ENCODE measurements at regions not wholly inside any gene's neighbourhood (a gene's known extent, or its start where the extent isn't known, plus 50 kb on each side); places are given as distances from the start of the nearest gene placed in this dataset.

DNA sequence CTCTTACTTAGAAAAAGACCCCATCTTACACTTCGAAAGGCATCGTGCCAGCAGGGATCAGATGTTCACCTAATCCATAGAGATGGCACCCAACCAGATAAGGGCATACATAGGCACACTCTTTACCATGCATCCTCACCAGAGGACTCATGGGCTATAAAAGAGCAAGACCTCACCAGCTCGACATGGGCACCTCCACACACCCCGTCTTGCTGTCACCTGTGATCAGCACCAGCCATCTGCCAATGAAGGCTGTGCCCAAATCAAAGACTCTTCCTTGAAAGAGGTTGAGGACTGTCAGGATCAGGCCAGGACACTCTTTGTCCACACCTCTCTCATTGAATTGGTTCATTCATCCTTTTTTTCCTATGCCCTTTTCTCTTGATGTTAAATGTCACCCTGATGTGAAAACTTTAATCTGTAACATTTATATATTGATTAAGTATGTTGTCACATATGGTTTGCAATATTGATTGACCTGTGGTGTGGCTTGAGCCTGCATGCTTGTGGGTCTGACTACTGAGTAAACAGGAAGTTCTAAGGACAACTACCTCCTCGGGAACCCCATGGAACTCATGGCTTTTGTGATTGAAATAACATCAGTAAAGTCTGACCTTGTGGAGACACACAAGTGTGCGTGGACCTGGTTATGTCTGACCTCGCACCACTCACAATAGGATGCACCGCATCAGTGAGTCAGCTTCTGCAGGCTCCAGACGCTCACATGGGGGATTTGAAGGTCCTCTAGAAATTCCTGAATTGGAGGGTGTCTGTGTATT is 75.5 kb downstream of the HTR5A start:
- TF ChIP-seq, protein P1, sequence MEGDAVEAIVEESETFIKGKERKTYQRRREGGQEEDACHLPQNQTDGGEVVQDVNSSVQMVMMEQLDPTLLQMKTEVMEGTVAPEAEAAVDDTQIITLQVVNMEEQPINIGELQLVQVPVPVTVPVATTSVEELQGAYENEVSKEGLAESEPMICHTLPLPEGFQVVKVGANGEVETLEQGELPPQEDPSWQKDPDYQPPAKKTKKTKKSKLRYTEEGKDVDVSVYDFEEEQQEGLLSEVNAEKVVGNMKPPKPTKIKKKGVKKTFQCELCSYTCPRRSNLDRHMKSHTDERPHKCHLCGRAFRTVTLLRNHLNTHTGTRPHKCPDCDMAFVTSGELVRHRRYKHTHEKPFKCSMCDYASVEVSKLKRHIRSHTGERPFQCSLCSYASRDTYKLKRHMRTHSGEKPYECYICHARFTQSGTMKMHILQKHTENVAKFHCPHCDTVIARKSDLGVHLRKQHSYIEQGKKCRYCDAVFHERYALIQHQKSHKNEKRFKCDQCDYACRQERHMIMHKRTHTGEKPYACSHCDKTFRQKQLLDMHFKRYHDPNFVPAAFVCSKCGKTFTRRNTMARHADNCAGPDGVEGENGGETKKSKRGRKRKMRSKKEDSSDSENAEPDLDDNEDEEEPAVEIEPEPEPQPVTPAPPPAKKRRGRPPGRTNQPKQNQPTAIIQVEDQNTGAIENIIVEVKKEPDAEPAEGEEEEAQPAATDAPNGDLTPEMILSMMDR (IDR thresholded peaks at IDR 0.05) = no peak
- TF ChIP-seq POLR2AphosphoS5 (IDR thresholded peaks at IDR 0.05) = no peak
- no peak for TF ChIP-seq EP300 (IDR thresholded peaks at IDR 0.05)
- TF ChIP-seq POLR2A (IDR thresholded peaks at IDR 0.05) = no peak
- no peak for DNase-seq
- Histone ChIP-seq H3K27me3 (peaks cover 0 to 36% (median 0%) of the 10 kb centered on the region in 3 donors), H3K4me3 (no peak overlapping the region), H3K9me3 (peaks cover 0 to 3% (median 0%) of the 10 kb centered on the region in 4 donors), H3K4me1 (no peaks in the 10 kb centered on the region), H3K36me3 (no peaks in the 10 kb centered on the region), H3K27ac (no peak overlapping the region)
- intact Hi-C loops (cut with DNase I; ENCODE audit: low total_unique reads) = no loop called here
- 69 to 76% (median 73%) methylated on average over 9 of the region's 9 CpGs for WGBS, 5 donors

DNA sequence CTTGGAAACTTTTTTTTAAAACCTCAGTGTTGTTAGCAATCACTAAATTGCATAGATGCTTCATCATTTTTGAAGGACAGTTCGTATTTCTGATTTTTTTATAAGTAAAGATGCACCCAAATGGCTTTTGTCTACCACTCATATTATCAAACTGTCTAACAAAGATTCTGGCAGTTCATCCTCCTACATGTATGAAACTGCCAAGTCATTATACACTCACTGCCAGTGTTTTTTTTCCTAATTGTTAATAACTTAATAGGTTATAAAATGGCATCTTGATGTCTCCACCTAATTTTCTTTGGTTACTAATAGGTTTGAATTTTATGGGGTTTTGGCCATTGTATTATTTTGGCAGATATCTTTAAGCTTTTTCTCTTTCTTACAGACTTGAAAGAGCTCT is 77.0 kb downstream of the HTR5A start:
- intact Hi-C loops (cut with DNase I; ENCODE audit: low total_unique reads) = no loop called here
- Histone ChIP-seq H3K27me3 (peaks cover 0 to 22% (median 0%) of the 10 kb centered on the region in 3 donors), H3K4me3 (no peak overlapping the region), H3K36me3 (no peaks in the 10 kb centered on the region), H3K27ac (no peak overlapping the region), H3K4me1 (no peaks in the 10 kb centered on the region), H3K9me3 (peaks cover 0 to 16% (median 2%) of the 10 kb centered on the region in 4 donors)
- TF ChIP-seq EP300 (IDR thresholded peaks at IDR 0.05) (no peak), POLR2A (IDR thresholded peaks at IDR 0.05) (no peak), POLR2AphosphoS5 (IDR thresholded peaks at IDR 0.05) (no peak)
- TF ChIP-seq, protein P1 (IDR thresholded peaks at IDR 0.05) = no peak
- 33 to 61% (median 54%) methylated on average over 1 of the region's 1 CpG for WGBS, 5 donors
- no peak for DNase-seq

DNA sequence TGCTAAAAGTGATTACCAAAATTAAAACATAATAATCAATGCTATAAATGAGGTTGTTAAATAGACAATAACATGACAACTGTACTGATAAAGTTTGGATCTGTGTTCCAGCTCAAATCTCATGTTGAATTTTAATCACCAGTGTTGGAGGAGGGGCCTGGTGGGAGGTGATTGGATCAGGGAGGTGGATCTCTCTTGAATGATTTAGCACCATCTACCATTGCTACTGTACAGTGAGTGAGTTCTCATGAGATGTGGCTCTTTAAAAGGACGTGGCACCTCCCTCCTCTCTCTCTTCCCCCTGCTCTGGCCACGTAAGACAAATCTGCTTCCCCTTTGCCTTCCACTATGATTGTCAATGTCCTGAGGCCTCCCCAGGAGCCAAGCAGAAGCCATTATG is 77.5 kb downstream of the HTR5A start:
- DNase-seq = no peak
- intact Hi-C loops (cut with DNase I; ENCODE audit: low total_unique reads) = no loop called here
- WGBS, 5 donors = 23 to 55% (median 30%) methylated on average over 2 of the region's 2 CpGs

DNA sequence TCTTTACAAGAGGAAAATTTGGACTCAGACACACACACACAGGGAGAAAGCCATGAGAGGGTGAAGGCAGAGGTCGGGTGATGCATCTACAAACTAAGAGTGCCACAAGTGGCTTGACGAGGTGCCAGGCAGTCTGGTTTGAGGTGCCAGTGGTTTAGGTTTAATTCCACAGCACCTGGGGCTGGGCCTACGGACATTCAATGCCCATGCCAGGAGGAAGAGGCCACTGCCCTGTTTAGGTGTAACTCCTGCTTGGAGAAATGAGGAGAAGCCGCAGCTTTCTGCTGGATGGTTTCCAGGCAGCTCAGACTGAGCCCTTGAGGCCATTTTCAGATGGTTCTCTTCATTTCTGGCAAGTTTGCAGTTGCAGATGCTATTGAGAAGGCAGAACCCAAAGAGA is 83.6 kb downstream of the HTR5A start:
- no peak overlapping the region for H3K4me3 ChIP-seq
- H3K36me3 ChIP-seq = no peaks in the 10 kb centered on the region
- H3K27me3 ChIP-seq = peaks cover 0 to 18% (median 0%) of the 10 kb centered on the region in 3 donors
- H3K9me3 ChIP-seq = peaks cover 0 to 17% (median 4%) of the 10 kb centered on the region in 4 donors
- H3K4me1 ChIP-seq = no peaks in the 10 kb centered on the region
- DNase-seq = no peak
- no peak overlapping the region for H3K27ac ChIP-seq
- WGBS, 5 donors = 47 to 70% (median 58%) methylated on average over 4 of the region's 4 CpGs
- intact Hi-C loops (cut with DNase I; ENCODE audit: low total_unique reads) = no loop called here
- TF ChIP-seq, protein P1 (IDR thresholded peaks at IDR 0.05) = no peak
- TF ChIP-seq EP300 (IDR thresholded peaks at IDR 0.05) (no peak), POLR2A (IDR thresholded peaks at IDR 0.05) (no peak), POLR2AphosphoS5 (IDR thresholded peaks at IDR 0.05) (no peak)

More for the DNA sequence above, 77.5 kb downstream of the HTR5A start:
- Histone ChIP-seq H3K9me3 (peaks cover 0 to 17% (median 2%) of the 10 kb centered on the region in 4 donors), H3K4me1 (no peaks in the 10 kb centered on the region), H3K27me3 (peaks cover 0 to 20% (median 0%) of the 10 kb centered on the region in 3 donors), H3K27ac (no peak overlapping the region), H3K4me3 (no peak overlapping the region), H3K36me3 (no peaks in the 10 kb centered on the region)
- TF ChIP-seq POLR2A (IDR thresholded peaks at IDR 0.05) = no peak
- TF ChIP-seq, protein P1 (IDR thresholded peaks at IDR 0.05) = no peak
- TF ChIP-seq POLR2AphosphoS5 (IDR thresholded peaks at IDR 0.05) = no peak
- TF ChIP-seq EP300 (IDR thresholded peaks at IDR 0.05) = no peak
